Suppressor macrophage treated with lipopolysaccharide for 4 hours (primary cell): ENCODE measurements at regions not wholly inside any gene's neighbourhood (a gene's known extent, or its start where the extent isn't known, plus 50 kb on each side); places are given as distances from the start of the nearest gene placed in this dataset.
"Not testable (repeated sequence)": the region's sequence is repeated elsewhere in the genome, so short reads cannot be mapped to it uniquely, and the experiment has no call there.

ENCODE experiments used
- DNase-seq: peaks from one replicate; pipeline ENCODE4 v3.0.0-alpha.2; 2020

GRCh38 chr6:76764057-76764456 is 691.6 kb upstream of the IMPG1 start:
- DNase-seq: no peak

- no peak for DNase-seq
These were observed 680.4 kb upstream of the IMPG1 start for GRCh38 chr6:76752841-76753240.

- DNase-seq: not testable (repeated sequence)
These were observed 672.9 kb upstream of the IMPG1 start for GRCh38 chr6:76745388-76745787.

GRCh38 chr6:76744151-76744720 is 671.8 kb upstream of the IMPG1 start:
- DNase-seq: not testable (repeated sequence)

GRCh38 chr6:76742919-76743318 is 670.5 kb upstream of the IMPG1 start:
- no peak for DNase-seq

GRCh38 chr6:76719449-76719848 is 647.0 kb upstream of the IMPG1 start:
- DNase-seq: no peak

GRCh38 chr6:76708641-76709331 is 636.3 kb upstream of the IMPG1 start:
- no peak for DNase-seq

- DNase-seq: no peak
These were observed 635.2 kb upstream of the IMPG1 start for GRCh38 chr6:76707630-76708029.

- DNase-seq: no peak
These were observed 634.2 kb upstream of the IMPG1 start for GRCh38 chr6:76706631-76707030.

GRCh38 chr6:76706086-76706485 is 633.6 kb upstream of the IMPG1 start:
- DNase-seq: no peak

GRCh38 chr6:76703786-76704185 is 631.3 kb upstream of the IMPG1 start:
- no peak for DNase-seq

- DNase-seq: no peak
These were observed 630.8 kb upstream of the IMPG1 start for GRCh38 chr6:76703285-76703684.

GRCh38 chr6:76702187-76702586 is 629.7 kb upstream of the IMPG1 start:
- DNase-seq: no peak

- no peak for DNase-seq
These were observed 629.1 kb upstream of the IMPG1 start for GRCh38 chr6:76701610-76702009.

GRCh38 chr6:76697585-76697984 is 625.1 kb upstream of the IMPG1 start:
- DNase-seq: no peak

- DNase-seq: no peak
These were observed 622.3 kb upstream of the IMPG1 start for GRCh38 chr6:76694795-76695194.

- DNase-seq: no peak
These were observed 612.4 kb upstream of the IMPG1 start for GRCh38 chr6:76684875-76685274.

GRCh38 chr6:76683985-76684384 is 611.5 kb upstream of the IMPG1 start:
- no peak for DNase-seq

GRCh38 chr6:76682842-76683241 is 610.4 kb upstream of the IMPG1 start:
- DNase-seq: peak; percentile 3

GRCh38 chr6:76681781-76682180 is 609.3 kb upstream of the IMPG1 start:
- DNase-seq: no peak

GRCh38 chr6:76677017-76677416 is 604.6 kb upstream of the IMPG1 start:
- no peak for DNase-seq

GRCh38 chr6:76671751-76672150 is 599.3 kb upstream of the IMPG1 start:
- no peak for DNase-seq

GRCh38 chr6:76644231-76644630 is 571.8 kb upstream of the IMPG1 start:
- no peak for DNase-seq

- no peak for DNase-seq
These were observed 567.5 kb upstream of the IMPG1 start for GRCh38 chr6:76639941-76640340.

- no peak for DNase-seq
These were observed 562.2 kb upstream of the IMPG1 start for GRCh38 chr6:76634695-76635094.
